Stromal cell of bone marrow (primary cell): ENCODE measurements at regions not wholly inside any gene's neighbourhood (a gene's known extent, or its start where the extent isn't known, plus 50 kb on each side); places are given as distances from the start of the nearest gene placed in this dataset.
A peak's percentile ranks its signal among the peaks of the same experiment; 100 is the strongest.

Source experiments
- DNase-seq: peaks from one replicate; pipeline ENCODE4 v3.0.0-alpha.2; 2012; ENCODE audit warnings: low read depth

DNA sequence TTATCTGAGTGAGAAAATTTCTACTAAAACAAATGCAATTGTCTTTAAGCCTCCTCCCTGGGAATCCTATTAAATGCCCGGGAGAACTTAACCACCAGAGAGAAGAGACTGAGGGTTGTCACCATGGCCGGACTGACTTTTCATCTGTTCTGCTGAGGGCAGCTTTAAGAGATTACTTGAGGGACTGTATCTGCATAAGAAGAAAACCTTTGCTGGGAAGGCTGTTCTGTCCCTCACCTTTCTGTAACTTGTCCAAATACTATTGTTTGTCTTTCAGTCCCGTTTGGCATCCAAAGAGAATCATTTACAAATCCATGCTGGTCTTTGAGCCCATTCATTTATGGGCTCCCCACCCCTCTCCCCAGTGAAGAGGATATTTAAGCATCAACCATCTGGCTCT, 306.3 kb upstream of the FLRT2 start:
- no peak for DNase-seq

DNA sequence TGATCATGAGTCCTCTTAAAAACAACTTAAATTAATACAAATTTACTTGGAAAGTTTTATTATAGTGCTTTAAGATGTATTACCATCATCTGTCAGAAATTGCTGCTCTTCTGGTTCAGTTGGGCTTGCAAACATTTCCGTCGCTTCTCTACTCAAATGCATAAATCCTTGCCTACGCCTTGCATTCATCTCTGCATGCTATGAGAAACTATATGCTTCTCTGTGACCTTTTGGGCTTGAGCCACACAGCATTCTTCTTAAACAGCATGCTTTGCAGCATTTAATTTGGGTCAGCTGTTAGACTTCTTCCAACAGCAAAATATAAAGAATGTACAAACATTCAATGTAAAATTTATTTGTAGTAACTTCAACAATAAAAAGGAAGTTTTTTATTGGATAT, 305.7 kb upstream of the FLRT2 start:
- no peak for DNase-seq

DNA sequence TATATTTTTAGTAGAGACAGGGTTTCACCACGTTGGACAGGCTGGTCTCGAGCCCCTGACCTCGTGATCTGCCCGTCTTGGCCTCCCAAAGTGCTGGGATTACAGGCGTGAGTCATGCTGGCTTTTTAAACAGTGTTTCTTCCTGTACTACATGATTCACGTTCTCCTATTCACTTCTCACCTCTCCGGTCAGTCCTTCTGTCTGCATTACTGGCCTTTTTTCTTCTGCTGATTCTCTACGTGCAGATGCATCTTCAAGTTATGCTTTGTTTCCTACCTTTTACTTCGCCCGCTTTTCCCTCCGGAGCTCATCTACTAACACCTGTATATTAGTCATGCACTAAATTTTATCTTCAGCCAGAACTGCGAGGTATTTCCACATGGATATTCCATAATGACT, 296.2 kb upstream of the FLRT2 start:
- no peak for DNase-seq

DNA sequence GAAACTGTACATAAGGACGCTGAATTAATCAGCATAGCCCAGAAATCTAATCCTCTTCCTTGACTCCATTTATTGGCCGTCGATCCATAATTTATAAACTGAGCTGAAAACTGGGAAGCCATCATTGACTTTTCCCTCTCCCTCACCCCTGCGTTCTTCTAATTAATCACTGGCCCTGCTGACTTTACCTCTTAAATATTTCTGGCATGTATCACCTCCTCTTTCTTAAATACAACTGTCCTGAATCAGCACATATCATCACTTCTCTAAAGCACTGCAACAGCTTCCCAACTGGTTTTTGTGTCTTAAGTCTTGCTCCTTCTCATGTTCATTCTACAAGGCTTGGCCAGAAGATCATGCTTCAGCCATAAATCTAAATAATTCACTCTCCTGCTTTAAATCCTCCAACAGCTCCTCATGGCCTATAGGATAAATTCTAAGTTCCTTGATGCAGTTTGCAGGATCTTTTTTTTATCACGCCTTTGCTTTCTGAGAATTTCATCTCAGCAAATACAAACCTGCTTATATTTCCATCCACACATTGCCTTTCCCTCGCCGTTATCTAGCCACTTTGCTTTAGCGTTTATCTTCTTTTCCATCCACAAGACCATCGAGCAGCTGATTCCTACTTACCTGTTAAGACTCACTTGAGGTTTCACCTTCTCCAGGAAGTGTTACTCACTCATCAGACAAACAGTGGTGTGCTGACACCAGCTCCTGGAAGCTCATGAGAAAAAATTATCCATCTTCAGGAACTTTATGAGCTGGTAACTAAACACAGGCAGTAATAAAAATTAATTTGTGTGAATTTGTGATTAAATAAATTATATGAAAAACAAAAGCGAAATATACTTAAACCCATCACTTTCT, 295.6 kb upstream of the FLRT2 start:
- no peak for DNase-seq

DNA sequence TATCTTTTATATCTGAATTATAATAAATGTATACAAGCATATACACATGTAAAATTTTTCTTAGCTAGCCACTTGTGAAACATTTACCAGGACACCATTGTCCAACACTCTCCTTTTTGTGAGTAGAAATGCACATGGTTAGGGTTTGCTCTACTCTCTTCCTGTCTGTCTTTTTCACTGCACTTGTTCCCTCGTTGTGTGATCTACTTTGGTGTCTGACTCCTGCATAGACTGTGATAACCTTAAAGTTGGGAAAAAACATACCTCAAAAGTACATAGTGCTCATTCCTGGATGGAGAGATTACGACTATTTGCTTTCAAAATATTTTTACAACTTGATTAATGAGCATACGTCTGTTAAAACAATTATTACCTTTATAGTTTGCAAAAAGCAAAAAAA, 294.1 kb upstream of the FLRT2 start:
- DNase-seq = no peak

DNA sequence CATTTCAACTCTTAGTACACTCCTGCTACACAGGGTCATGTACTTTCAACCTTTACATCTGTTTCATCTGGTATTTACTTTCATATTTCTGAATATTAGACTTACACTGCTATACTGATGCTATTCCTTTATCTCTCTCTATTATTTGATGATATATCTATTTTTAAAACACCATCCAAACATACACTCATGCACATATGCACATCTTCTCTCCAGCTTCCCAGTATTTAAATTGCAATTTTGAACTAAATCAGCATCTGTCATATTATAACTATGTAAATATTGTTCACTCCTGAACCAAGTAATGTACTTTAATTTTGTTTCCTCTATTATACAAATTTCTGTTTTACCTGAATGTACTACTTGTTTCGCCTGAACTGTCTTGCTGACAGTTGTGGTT, 293.6 kb upstream of the FLRT2 start:
- DNase-seq = no peak

DNA sequence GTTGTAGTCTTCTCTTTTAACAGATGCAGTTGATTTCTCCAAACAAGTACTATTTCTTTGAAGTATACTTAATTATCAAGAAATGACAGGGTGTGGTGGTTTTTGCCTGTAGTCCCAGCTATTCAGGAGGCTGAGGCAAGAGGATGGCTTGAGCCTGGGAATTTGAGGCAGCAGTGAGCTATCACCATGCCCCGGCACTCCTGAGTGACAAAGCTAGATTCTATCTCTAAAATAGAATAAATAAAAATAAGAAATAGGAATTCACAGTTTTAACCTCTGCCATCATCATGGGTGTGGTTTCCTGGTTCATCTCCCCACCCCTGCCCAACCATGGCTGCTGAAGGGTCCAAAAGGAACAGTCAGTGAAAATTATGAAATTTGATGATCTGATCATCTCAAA, 290.2 kb upstream of the FLRT2 start:
- no peak for DNase-seq

DNA sequence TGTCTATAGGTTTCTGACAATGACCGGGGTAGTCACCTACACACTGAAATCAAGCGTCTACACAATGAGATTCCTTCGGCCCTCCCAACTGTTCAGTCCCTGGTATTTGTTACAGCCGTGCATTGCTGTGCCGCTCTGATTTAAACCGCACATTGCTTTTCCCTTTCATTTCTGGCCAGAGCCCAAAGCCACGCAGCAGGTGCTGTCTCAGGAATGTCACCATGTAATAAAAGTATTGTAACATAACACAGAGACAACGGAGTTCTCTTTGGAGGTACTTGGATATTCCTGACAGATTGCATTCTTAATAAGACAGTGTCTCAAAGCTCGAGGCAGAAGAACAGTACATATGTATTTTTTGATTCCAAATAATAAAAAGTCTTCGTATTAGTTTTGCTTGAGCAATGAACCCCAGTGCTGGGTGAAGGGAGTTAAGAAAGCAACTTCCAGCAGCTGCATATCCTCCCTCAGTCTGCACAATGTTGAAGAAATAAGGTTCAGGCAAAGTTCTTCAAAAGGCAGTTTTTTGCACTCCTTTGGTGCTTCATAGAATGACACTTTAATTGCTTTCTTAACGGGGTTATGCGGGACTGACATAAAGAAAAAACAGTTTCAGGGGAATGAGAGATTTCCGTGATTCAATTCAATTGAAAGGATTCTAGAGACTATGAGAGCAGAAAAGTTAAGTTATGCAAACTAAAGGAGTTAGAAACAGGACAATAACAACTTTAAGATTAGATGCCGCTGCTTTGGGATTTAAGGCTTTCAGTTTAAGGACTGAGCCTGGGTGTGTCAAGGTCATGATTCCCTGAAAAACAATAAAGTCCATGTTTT, 288.7 kb upstream of the FLRT2 start:
- DNase-seq = no peak

DNA sequence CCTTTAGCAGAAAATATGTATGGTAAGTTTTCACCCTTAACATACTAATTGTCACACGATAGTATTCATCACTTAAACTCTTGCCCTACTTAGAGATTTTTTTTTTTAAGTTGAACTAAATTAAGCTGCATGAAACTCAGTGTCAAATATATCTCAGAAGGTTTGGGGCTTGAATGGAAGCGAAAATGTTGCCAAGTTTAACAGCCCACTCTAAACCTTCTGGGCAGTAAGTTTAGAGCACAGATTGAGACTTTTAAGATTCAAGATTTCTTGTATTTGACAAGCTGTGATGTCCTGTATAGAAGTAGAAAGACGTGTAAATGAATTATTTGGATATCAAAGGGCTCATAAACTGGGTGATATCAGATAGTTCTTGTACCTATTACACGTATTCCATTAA, 287.3 kb upstream of the FLRT2 start:
- no peak for DNase-seq

DNA sequence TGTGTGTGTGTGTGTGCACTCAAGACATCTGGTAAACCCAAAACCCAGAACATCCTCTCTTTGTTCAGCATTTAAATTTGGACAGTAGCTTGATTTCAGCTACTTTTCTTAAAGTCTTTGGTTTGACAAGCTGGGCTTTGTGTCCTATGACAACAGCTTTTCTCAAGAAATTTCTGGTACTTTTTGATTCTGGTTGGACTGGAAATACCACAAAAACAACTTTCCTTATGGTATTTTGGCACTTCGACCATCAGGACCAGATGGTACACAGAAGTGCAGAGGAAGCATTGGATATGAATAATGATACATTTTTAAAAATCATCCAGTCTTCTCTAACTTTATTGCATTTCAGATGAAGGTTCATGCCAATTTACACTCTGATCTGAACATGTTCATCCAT, 286.6 kb upstream of the FLRT2 start:
- no peak for DNase-seq

DNA sequence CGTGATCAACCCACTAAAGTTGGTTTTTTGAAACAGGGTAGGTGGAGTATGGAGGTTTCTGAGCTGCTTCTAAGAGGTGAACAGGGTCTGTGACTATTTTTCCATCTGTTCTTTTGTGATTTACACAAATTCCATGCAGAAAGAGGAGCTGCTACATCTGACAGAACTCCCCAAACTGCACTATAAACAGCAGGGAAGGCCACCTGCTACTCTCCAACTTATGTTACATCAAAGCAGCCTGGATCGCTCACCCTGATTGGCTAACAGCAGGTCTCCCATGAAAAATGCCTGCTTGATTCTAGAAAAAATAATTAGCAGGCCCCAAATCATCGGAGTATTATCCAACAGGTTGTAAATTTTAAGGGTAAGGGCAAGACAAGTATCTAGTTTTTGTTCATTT, 282.9 kb upstream of the FLRT2 start:
- no peak for DNase-seq

DNA sequence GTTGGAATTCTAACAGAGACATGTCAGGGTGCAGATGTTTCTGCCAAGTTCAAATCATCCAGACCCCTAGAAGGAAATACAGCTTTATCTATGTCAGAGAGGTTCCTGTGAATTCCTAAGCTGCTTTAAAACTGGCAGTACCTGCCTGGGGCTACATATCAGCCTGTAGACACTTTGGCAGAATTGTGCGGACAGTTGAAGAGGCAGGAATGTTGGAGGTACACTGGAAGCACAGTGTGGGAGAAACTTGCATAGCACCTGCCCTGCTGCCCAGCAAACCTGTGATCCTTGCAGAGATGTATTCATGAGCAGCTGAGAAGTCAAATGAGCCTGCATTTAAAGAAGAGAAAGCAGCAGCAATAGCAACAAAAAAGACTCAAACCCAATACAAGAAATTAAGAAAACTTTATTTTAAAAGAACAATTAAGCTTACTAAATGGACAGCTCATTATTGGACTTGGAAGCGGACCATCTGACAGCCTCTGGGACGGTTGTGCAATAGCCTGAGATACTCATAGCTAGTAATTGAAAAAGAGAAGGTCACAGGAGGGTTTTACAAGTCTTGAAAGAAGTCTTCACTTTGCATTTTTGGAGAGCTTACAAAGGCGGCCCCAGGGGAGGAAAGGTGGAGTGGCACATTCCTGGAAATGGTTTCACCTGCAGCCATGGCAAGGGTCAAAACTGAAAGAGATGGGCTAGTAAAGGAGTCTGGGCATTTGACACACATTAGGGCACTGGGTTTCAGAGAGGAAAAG, 280.9 kb upstream of the FLRT2 start:
- DNase-seq = peak; percentile 18

DNA sequence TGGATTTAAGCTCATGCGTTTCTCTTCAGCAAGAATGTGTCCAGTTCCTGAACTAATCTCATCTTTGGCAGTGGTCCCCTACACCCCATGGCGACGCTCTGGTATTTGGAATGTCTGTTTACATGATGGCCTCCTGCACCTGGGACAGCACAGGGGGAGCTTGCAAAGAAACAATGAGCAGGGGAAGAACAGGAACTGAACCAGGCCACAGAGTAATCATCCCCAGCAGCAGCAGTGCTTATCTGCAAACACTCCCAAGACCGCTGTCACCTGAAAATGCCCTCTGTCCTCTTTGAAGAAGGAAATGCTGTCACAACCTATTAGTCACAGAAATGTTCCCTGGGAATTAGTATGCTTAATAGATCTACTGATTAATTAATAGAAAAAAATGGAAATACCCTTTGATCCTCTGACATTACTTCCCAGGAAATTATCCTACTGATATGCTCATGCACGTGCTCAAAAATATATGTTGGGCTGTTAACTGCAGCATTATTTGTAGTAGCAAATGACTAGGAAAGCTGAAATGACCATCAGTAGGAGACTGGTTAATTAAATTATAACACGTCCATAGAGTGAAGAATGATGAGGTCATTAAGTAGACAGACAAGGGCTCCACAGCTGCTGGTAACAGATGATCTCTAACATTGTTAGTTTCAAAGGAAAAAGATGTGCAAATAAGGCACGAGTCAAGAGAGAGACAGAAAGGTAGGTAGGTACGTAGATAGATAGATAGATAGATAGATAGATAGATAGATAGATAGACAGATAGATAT, 279.3 kb upstream of the FLRT2 start:
- DNase-seq = no peak

DNA sequence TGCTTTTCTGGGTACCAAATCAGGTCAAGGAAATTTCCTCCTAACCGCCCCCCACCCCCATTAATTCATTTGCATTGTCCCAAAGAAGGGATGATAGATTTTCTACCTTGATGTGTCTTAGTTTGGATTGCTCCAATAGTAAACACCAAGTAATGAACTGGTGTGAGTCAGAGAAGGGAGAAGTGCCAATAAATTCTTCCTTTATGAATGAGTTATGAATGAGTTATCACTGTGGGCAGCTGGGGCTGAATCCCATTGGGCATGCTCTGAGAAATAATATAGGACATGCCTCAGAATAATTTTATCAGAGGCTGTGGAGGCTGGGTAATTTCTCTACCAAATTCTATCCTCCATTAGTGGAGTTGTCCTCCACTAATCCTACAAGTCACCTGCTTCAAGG, 277.9 kb upstream of the FLRT2 start:
- DNase-seq = peak; percentile 83

DNA sequence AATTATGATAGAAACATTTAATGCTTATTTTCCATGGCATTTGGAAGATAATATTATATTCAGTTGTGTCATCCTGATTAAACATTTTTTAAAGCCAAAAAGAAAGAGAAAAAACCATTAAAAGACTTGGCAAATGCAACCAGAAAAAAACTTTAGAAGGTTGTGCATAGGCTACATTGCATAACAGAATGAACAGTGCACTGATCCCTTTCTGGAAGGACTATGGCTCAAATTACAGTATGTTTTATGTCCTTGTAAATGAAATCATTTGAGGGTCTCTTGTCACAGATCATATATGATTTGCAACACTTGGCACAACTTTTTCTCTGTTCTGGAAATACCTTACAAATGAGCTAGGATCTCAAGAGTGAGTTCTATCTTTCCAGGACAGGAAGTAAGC, 275.2 kb upstream of the FLRT2 start:
- DNase-seq = peak; percentile 15

DNA sequence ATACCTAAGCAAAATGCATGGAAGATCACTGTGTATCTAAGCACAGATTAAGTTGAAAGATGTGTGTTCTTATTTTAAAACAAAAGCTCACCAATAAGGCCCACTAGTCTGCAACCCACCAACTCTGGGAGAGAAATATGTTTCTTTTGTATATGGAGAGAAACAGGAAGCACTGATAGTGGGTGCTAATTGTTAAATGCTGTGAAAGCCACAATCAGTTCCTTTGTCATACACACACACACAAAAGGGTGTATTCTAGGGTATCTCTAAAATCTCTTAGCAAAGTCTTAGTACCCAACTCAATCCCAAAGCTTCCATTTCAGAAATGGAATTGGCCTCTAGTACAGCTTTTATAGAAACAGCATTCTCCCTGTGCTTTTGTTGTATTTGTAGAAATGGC, 272.7 kb upstream of the FLRT2 start:
- no peak for DNase-seq

DNA sequence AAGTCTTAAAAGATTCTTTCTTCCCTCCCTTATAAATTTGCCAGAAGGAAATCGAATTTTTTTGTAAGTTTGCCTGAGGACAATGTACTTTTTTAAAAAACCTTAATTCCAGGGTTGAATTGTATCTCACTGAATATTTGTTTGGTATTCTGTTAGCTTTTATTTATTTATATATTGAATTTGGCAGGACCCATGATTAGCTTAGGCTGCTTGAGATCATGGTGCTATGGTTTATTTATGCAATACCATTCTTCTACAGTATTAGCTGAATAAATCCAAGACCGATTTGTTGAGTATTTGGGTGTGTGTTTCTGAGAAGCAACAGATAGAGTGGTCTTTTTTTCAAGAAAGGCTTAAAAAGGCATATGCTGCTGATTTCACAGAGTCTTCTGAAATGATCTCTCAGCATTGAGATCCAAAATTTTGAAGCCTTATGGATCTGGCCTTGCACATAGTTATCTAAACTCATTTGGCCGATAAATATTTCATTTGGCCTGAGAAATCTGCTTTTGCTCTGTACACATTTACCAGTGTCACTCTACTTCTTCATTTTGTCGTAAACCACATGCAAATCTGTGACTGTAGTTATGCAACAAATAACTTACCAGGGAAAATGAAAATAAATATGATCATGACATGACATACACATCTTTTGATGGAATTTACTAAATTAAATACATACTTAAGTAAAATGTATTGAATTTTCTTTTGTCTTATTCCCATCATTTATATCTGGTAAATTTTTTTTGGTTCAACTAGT, 265.8 kb upstream of the FLRT2 start:
- no peak for DNase-seq

DNA sequence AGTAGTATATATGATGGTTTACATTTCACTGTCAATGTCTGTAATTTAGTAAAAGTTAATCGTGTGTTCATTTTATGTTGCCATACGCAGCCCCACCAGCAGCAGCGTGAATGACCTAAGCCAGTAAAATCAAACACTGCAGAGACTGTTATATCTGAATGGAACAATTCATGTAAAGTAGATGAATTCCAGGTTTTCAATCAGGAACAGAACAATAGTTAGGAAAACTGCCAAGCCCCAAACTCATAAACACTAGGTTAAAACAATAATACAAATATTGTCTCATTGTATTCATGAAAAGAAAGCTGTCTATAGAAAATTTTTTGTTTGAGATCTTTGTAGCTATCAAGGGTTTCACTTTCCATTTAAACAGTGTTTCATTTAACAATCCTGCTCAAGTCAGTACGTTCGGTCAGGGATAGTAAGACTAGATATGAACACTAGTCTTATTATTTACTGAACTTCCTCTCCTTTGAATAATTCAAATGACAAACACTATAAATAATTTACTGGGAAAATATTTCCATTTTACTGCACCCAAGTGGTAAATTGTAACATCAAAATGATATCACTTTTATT, 256.8 kb upstream of the FLRT2 start:
- no peak for DNase-seq

DNA sequence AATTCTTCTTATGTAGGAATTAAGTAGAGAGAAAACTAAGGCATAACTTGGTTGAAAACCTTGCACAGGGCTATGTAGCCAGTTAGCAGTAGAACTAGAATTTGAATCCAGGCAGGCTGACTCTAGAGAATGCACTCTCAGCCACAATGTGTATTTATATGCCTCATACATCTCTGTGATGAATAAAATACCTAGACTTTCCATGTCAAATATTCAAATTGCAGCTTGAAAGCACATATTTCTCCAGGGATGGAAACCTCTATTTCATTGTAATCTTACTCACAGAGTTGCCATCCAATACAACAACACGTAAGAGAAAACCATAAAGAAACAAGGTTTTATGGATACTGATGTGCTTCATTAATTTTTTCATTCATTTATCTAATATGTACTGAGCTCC, 256.0 kb upstream of the FLRT2 start:
- DNase-seq = no peak

DNA sequence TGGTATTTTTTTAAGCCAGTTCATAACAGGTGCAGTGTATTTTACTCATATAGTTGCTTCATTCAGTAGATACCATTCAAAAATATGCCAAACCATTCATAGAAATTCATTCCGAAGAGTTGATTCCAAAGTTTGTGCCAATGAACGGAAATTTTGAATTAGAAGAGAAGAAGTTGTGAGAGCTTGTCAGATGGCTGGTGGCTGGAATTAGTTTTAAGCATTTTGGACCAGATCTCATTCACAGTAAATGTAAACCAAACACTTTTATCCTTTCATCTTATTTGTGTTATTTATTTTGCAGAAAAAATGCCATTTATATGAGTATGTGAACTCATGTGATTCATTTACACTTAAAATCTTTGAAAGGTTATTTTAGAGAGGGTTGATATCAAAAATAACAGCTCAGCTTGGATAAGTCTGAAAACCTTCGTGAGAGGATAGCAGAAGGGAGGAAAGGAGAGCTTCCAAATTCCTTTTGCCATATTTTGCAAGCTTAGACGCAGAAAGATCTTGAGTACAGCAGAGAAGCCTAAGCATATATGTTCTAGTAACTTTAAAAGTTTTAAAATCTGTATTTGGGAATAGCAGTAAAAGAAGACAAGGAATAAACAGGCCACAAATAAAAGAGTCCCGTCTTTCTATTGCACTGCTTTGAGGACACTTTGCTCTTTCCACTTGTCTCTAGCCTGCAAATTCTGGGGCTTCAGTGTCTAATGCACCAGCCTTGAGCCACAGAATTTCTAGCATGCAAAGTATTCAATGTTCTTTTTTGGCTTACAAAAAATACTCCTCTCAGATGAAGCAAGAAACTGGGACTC, 253.6 kb upstream of the FLRT2 start:
- DNase-seq = no peak
